Fibroblast of pulmonary artery (primary cell): ENCODE measurements at regions not wholly inside any gene's neighbourhood (a gene's known extent, or its start where the extent isn't known, plus 50 kb on each side); places are given as distances from the start of the nearest gene placed in this dataset.

ENCODE experiments used
- DNase-seq: peaks from one replicate; pipeline ENCODE4 v3.0.0-alpha.2; 2010; ENCODE audit warnings: low read depth
- H3K4me3 ChIP-seq: replicated peaks from 2 replicates; pipeline ENCODE4 v1.5.1; 2011; ENCODE audit warnings: low read depth, mild to moderate bottlenecking, control low read depth, low read length, moderate library complexity
- CTCF ChIP-seq: IDR thresholded peaks from 2 replicates; pipeline ENCODE4 v1.5.1; 2011; ENCODE audit warnings: mild to moderate bottlenecking, control low read depth, low read length, inconsistent platforms; ENCODE audit errors: missing control alignments

DNA sequence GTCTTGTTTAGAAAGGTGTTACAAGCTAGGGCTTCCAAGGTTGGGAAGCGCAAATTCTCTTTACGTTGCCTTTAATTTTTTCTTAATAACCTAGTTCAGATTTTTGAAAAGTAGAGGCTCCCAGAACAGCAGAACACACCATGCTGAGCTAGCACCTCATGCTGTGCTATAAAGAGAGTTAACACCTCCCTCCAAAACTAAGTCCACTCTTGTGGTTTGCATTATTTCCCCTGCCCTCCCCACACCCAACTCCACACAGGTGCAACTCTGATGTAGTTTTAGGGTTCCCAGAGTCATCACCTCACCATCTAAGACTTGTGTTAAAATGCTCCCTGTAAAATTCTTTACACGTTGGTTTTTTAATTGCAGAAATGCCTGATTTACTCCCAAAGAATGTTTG lies 459.4 kb upstream of the JARID2 start:
- no peak overlapping the region for H3K4me3 ChIP-seq
- TF ChIP-seq CTCF: no peak

DNA sequence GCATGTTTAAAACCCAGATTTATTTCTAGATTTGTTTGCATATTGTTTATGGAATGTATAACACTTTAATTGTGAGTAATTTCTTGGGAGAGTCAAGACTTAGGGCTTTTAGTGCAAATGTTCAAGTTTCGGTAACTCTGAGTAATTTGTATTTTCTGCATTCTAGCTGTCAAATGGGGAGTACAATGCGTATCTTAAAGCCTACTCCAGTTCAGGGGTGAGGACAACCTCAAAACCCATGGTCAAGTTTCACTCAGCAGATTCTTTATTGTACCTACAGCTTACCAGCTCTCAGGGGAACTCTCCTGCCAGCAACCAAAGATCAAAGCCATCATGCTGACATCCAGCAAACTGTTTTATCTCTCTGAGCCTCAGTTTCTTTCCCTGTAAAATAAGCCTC lies 458.6 kb upstream of the JARID2 start:
- no peak overlapping the region for H3K4me3 ChIP-seq
- TF ChIP-seq CTCF: no peak
- DNase-seq: no peak

More for the DNA sequence above, 459.4 kb upstream of the JARID2 start:
- no peak for DNase-seq

DNA sequence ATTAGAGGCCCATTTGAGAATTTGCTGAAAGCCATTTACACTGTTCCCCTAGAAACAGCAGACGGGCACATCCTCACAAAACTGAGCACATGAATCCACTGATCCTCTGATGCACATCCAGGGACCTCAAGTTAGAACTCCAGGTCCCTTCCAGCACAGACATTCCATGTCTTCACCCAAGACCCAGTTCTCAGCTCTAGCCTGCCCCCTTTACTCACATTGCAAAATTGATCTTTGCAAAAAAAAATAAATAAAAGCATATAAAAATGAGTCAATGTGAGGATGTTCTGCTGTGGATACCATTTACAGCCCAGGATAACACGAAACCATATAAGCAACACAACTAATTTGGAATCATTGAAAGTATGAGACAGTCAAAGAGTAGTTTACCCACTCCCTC lies 458.2 kb upstream of the JARID2 start:
- TF ChIP-seq CTCF: no peak
- no peak overlapping the region for H3K4me3 ChIP-seq
- no peak for DNase-seq

DNA sequence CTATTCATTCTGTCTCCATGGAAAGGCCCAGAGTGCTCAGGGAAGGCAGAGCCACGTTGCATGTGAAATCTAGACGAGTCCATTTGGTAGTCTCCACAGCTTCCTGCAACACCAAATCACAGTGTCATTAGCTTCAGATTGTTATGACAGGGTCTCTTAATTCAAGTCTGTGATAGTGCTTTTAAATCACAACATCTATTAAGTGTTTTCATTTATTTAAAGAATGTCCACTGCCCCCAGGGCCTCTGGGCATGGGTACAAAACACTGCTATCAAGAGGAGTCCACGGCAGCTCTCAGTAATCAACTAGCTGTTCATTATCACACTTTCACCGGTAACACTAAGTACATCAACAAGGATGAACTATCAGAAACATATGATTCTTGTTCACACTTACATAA lies 455.9 kb upstream of the JARID2 start:
- no peak for DNase-seq
- H3K4me3 ChIP-seq: no peak overlapping the region

DNA sequence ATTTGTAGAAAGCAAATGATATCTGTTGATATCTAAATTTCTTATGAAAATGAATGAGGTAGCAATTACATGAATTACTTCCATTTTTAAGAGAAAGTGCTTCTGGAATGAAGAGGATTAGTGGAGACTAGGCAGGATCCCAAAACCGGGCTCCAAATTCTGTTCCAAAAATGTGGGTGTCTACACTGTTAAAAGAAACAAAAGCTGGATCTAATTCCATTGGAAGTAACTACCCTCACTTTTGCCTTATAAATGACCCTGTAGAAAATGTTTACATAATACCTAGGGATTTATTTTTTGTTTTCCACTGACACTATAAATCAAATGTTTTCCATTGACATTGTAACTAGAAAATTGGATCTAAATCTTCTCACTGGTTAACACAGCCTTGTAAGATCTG lies 454.9 kb upstream of the JARID2 start:
- no peak for DNase-seq
- no peak overlapping the region for H3K4me3 ChIP-seq
- no peak for TF ChIP-seq CTCF

More for the DNA sequence above, 455.9 kb upstream of the JARID2 start:
- TF ChIP-seq CTCF: no peak

DNA sequence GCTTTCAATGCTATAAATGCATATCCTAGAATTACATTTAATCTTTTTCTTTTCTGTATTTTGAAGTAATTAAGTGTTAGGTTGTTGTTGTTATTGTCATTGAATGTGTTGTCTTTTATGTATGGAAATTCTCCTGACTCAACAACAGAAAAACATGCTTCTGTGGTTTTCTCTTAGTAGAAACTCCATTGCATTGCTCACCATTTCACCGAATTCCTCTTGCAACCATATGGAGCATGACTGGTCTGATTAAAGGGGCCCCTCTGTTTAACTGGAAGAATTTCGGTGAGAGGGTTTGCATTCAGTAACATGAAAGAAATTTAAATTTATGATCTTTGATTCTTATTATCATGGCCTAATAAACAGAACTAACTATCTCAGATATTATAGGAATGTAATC lies 454.3 kb upstream of the JARID2 start:
- no peak for TF ChIP-seq CTCF
- DNase-seq: no peak
- H3K4me3 ChIP-seq: no peak overlapping the region

DNA sequence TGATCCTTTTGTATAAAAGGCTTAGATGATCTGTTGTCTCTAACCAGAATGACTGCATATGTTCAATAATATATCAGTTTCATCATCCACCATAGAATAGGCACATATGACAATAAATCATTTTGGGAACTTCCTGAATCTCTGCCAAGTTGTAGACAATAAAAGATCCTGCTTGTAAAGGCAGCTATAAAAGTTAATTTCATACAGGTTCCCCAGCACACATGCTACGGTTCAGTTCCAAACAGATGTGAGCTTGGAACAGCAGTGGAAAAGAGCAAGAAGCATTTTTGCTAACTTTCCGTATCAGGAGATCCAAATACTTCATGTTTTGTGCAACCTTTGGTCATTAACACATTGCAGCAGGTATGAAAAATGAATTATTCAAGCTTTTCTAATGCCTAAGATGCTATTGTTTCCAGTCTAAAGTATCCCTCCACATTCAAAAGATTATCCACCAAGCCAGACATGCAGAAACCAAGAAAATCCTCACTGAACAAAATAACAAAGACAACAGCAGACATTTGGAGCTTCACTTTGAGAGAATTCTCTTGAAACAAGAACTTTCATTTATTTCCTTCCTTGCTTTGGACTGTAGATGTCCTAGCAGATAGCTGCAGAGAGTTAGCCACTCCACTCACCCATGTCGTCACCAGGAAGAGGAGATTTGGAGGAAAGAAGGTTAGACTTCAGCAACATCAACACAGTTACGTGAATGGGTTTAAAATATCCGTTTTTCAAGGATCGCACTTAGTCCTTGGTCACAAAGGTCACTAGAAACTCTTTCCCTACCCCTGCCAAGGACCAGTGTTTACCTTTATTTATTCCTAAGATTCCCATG lies 453.5 kb upstream of the JARID2 start:
- TF ChIP-seq CTCF: no peak
- no peak for DNase-seq

More for the DNA sequence above, 453.5 kb upstream of the JARID2 start:
- no peak overlapping the region for H3K4me3 ChIP-seq
